ENCODE measurements at regions not wholly inside any gene's neighbourhood (a gene's known extent, or its start where the extent isn't known, plus 50 kb on each side); places are given as distances from the start of the nearest gene placed in this dataset.

GRCh38 chr4:13036841-13037240 lies 447.3 kb downstream of the RAB28 start:
- no peak for DNase-seq (ENCODE audit: low read depth)

GRCh38 chr4:13032936-13033335 lies 451.2 kb downstream of the RAB28 start:
- no peak for DNase-seq (ENCODE audit: low read depth)

- no peak for DNase-seq (ENCODE audit: low read depth)
Measured at GRCh38 chr4:13024147-13025105, 459.7 kb downstream of the RAB28 start.

- no peak for DNase-seq (ENCODE audit: low read depth)
Measured at GRCh38 chr4:13007802-13008470, 476.2 kb downstream of the RAB28 start.

GRCh38 chr4:12993923-12994322 lies 490.2 kb downstream of the RAB28 start:
- DNase-seq (ENCODE audit: low read depth), result no peak

- DNase-seq (ENCODE audit: low read depth), result no peak
Measured at GRCh38 chr4:12987284-12987683, 496.9 kb downstream of the RAB28 start.

GRCh38 chr4:12979797-12980196 lies 504.3 kb downstream of the RAB28 start:
- DNase-seq (ENCODE audit: low read depth), result no peak

- no peak for DNase-seq (ENCODE audit: low read depth)
Measured at GRCh38 chr4:12978310-12978709, 505.8 kb downstream of the RAB28 start.

- DNase-seq (ENCODE audit: low read depth), result no peak
Measured at GRCh38 chr4:12975511-12975910, 508.6 kb downstream of the RAB28 start.

GRCh38 chr4:12973522-12973921 lies 510.6 kb downstream of the RAB28 start:
- DNase-seq (ENCODE audit: low read depth), result no peak

- DNase-seq (ENCODE audit: low read depth), result no peak
Measured at GRCh38 chr4:12968345-12968744, 515.8 kb downstream of the RAB28 start.

GRCh38 chr4:12966726-12967125 lies 517.4 kb downstream of the RAB28 start:
- no peak for DNase-seq (ENCODE audit: low read depth)

GRCh38 chr4:12965334-12965733 lies 518.8 kb downstream of the RAB28 start:
- no peak for DNase-seq (ENCODE audit: low read depth)

- no peak for DNase-seq (ENCODE audit: low read depth)
Measured at GRCh38 chr4:12963912-12964311, 520.2 kb downstream of the RAB28 start.

GRCh38 chr4:12963291-12963690 lies 520.8 kb downstream of the RAB28 start:
- no peak for DNase-seq (ENCODE audit: low read depth)

GRCh38 chr4:12961713-12962112 lies 522.4 kb downstream of the RAB28 start:
- no peak for DNase-seq (ENCODE audit: low read depth)

GRCh38 chr4:12958436-12958835 lies 525.7 kb downstream of the RAB28 start:
- no peak for DNase-seq (ENCODE audit: low read depth)

GRCh38 chr4:12957108-12957507 lies 527.0 kb downstream of the RAB28 start:
- no peak for DNase-seq (ENCODE audit: low read depth)

- no peak for DNase-seq (ENCODE audit: low read depth)
Measured at GRCh38 chr4:12956026-12956425, 528.1 kb downstream of the RAB28 start.

- no peak for DNase-seq (ENCODE audit: low read depth)
Measured at GRCh38 chr4:12949719-12950490, 534.2 kb downstream of the RAB28 start.

- DNase-seq (ENCODE audit: low read depth), result no peak
Measured at GRCh38 chr4:12943069-12943468, 541.1 kb downstream of the RAB28 start.

- no peak for DNase-seq (ENCODE audit: low read depth)
Measured at GRCh38 chr4:12933760-12934221, 550.3 kb downstream of the RAB28 start.

Data from activated T-cell treated with anti-CD3 and anti-CD28 coated beads for 1 hour (primary cell).